K562 (cell line): ENCODE measurements at regions not wholly inside any gene's neighbourhood (a gene's known extent, or its start where the extent isn't known, plus 50 kb on each side); places are given as distances from the start of the nearest gene placed in this dataset.

Experiments
- ARID2 ChIP-seq: fragments of 450-650 bp; IDR thresholded peaks from 2 replicates; pipeline ENCODE4 v1.6.1; 2017; ENCODE audit warnings: antibody characterized with exemption, mild to moderate bottlenecking
- HMG20A ChIP-seq: fragments of 450-650 bp; formaldehyde crosslinking; conservative IDR thresholded peaks from 2 replicates; pipeline ENCODE4 v1.4.0; 2020; ENCODE audit warnings: mild to moderate bottlenecking, mixed read lengths
- MYNN ChIP-seq, 2 experiments: sonication (generic); formaldehyde crosslinking in 1 of 2; IDR thresholded peaks; 2 replicates each; pipeline versions ENCODE4 v1.5.0 to v1.6.1; 2016 to 2020; ENCODE audit warnings: antibody characterized with exemption in 1 of 2, missing genetic modification reagents in 1 of 2
- POLR2AphosphoS2 ChIP-seq: IDR thresholded peaks from 2 replicates; pipeline ENCODE4 v1.6.1; 2012; ENCODE audit warnings: low read length, improper control_type of control experiment
- SREBF1 ChIP-seq: fragments of 150-350 bp; IDR thresholded peaks from 2 replicates; pipeline ENCODE4 v1.6.1; 2014; ENCODE audit warnings: antibody characterized with exemption, low read depth, low read length, borderline replicate concordance
- VEZF1 ChIP-seq: fragments of 200-800 bp; sonication (Bioruptor generic); IDR thresholded peaks from 2 replicates; pipeline ENCODE4 v1.6.1; 2017; ENCODE audit warnings: missing genetic modification characterization, missing compliant biosample characterization
- ZBTB2 ChIP-seq: fragments of 450-650 bp; IDR thresholded peaks from 2 replicates; pipeline ENCODE4 v1.6.1; 2016; ENCODE audit warnings: antibody characterized with exemption
- ZBTB40 ChIP-seq, 2 experiments: fragments of 450-650 bp in 1 of 2; sonication (generic) in 1 of 2; formaldehyde crosslinking in 1 of 2; IDR thresholded peaks; 2 replicates each; pipeline versions ENCODE4 v1.7.1 to v1.9.0; 2016 to 2022; ENCODE audit warnings: inconsistent platforms in 1 of 2, mild to moderate bottlenecking in 1 of 2, missing genetic modification reagents in 1 of 2
- ZFP36 ChIP-seq: fragments of 150-350 bp; IDR thresholded peaks from 2 replicates; pipeline ENCODE4 v1.6.1; 2018; ENCODE audit warnings: low read length, low read depth; ENCODE audit not compliant: partially characterized antibody
- ZNF3 ChIP-seq: fragments of 250-450 bp; sonication (Bioruptor Pico); IDR thresholded peaks from 2 replicates; pipeline ENCODE4 v1.5.0; 2021; ENCODE audit warnings: mild to moderate bottlenecking, moderate library complexity
- ZNF518B ChIP-seq: fragments of 250-450 bp; sonication (Bioruptor Pico); IDR thresholded peaks from 2 replicates; pipeline ENCODE4 v1.5.0; 2021; ENCODE audit warnings: mild to moderate bottlenecking, moderate library complexity

GRCh38 chr7:113421696-113422330, 303.5 kb upstream of the SMIM30 start (continued):
- no peak for TF ChIP-seq ZBTB40 (IDR thresholded peaks at IDR 0.05)
- TF ChIP-seq ZBTB40 (CRISPR knock-in tag; IDR thresholded peaks at IDR 0.05) = no peak
- TF ChIP-seq ARID2 = peak; percentile 57; the same call in 1 of the 2 replicates
- no peak for TF ChIP-seq POLR2AphosphoS2
- TF ChIP-seq ZBTB2 = no peak
- TF ChIP-seq SREBF1 = no peak
- no peak for TF ChIP-seq VEZF1
- no peak for TF ChIP-seq ZFP36
- no peak for TF ChIP-seq HMG20A (CRISPR knock-in tag)
- TF ChIP-seq ZNF518B (CRISPR knock-in tag) = no peak
- no peak for TF ChIP-seq ZNF3 (CRISPR knock-in tag)
- no peak for TF ChIP-seq MYNN (IDR thresholded peaks at IDR 0.05)
- TF ChIP-seq MYNN (CRISPR knock-in tag; IDR thresholded peaks at IDR 0.05) = no peak
